ENCODE measurements at regions not wholly inside any gene's neighbourhood (a gene's known extent, or its start where the extent isn't known, plus 50 kb on each side); places are given as distances from the start of the nearest gene placed in this dataset.

GRCh38 chr21:14754259-14754604 lies 208.1 kb upstream of the SAMSN1 start:
- H3K27ac Mint-ChIP-seq = no peak overlapping the region

More at GRCh38 chr21:14754259-14754604, 208.1 kb upstream of the SAMSN1 start:
- no peak overlapping the region for H3K4ac ChIP-seq (ENCODE audit: low read depth, low read length)
- Mint-ChIP-seq H3K27me3 (ENCODE audit: low read depth) (no peaks in the 10 kb centered on the region), H3K4me3 (no peak overlapping the region), H3K4me1 (peaks cover 0 to 5% of the 10 kb centered on the region in 2 experiments; a peak in 1 of 4 replicates), H3K9me3 (peaks cover 2 to 5% of the 10 kb centered on the region in 2 experiments; a peak in 4 of 5 replicates), H3K36me3 (ENCODE audit: insufficient read depth in 1 of 3, low read depth in 3 of 3) (peaks cover 0 to 9% (median 3%) of the 10 kb centered on the region in 3 experiments; a peak in 3 of 7 replicates)
- no peak overlapping the region for H2AK5ac ChIP-seq (ENCODE audit: insufficient read length, low read length)
- H3K56ac ChIP-seq (ENCODE audit: insufficient read length, low read depth, low read length) = no peak overlapping the region
- DNase-seq = no peak
- H3K79me1 ChIP-seq (ENCODE audit: insufficient read depth, low read depth, low read length, poor library complexity, severe bottlenecking) = no peaks in the 10 kb centered on the region
- no peak for TF ChIP-seq CTCF (conservative IDR thresholded peaks at IDR 0.05)
- no peak overlapping the region for H2BK120ac ChIP-seq (ENCODE audit: low read depth, low read length, poor library complexity, severe bottlenecking)
- H3K14ac ChIP-seq (ENCODE audit: insufficient read depth, low read length) = no peak overlapping the region
- H2BK15ac ChIP-seq (ENCODE audit: low read depth, low read length) = no peak overlapping the region
- H3K79me2 ChIP-seq (ENCODE audit: insufficient read depth, low read length) = no peaks in the 10 kb centered on the region
- H3K18ac ChIP-seq (ENCODE audit: insufficient read length, low read depth, low read length) = no peak overlapping the region
- H3K23ac ChIP-seq (ENCODE audit: insufficient read length, low read depth, low read length) = no peak overlapping the region
- no peaks in the 10 kb centered on the region for H3K27me3 ChIP-seq (ENCODE audit: insufficient read depth, low read length)
- H3K9me3 ChIP-seq (ENCODE audit: control insufficient read depth, low read depth, low read length) = no peaks in the 10 kb centered on the region
- H3K27ac ChIP-seq (ENCODE audit: insufficient read length, low read depth, low read length) = no peak overlapping the region
- no peak overlapping the region for H4K5ac ChIP-seq (ENCODE audit: insufficient read length, low read depth, low read length)
- H3K9ac ChIP-seq (ENCODE audit: extremely low read depth, insufficient read length, low read length) = no peak overlapping the region
- H4K91ac ChIP-seq (ENCODE audit: insufficient read length, low read depth, low read length) = no peak overlapping the region
- H4K8ac ChIP-seq (replicated peaks; ENCODE audit: insufficient read length, low read depth, low read length) = no peak overlapping the region
- no peak overlapping the region for H3K4me2 ChIP-seq (ENCODE audit: insufficient read depth, insufficient read length, low read length)
- H3K4me1 ChIP-seq (ENCODE audit: insufficient read depth, low read length) = no peaks in the 10 kb centered on the region
- no peak overlapping the region for H3T11ph ChIP-seq (ENCODE audit: low read length)
- no peak overlapping the region for H2AFZ ChIP-seq (ENCODE audit: low read length)
- H3K23me2 ChIP-seq (ENCODE audit: insufficient read length, low read depth, low read length, poor library complexity, severe bottlenecking) = no peaks in the 10 kb centered on the region
- H2BK12ac ChIP-seq (ENCODE audit: insufficient read length, low read depth, low read length) = no peak overlapping the region
- H2BK20ac ChIP-seq (ENCODE audit: low read depth, low read length, poor library complexity, severe bottlenecking) = no peak overlapping the region
- no peak overlapping the region for H2BK5ac ChIP-seq (ENCODE audit: insufficient read length, low read length)
- no peaks in the 10 kb centered on the region for H4K20me1 ChIP-seq (ENCODE audit: control insufficient read depth, insufficient read depth, insufficient read length)
- no CpG with 5 or more reads among the region's 1 CpG for WGBS (ENCODE audit: extremely low coverage, insufficient read length, low lambda C conversion rate)

Measured in H9 (cell line).